ENCODE measurements at regions not wholly inside any gene's neighbourhood (a gene's known extent, or its start where the extent isn't known, plus 50 kb on each side); places are given as distances from the start of the nearest gene placed in this dataset.
A peak's percentile ranks its signal among the peaks of the same experiment; 100 is the strongest.

DNA sequence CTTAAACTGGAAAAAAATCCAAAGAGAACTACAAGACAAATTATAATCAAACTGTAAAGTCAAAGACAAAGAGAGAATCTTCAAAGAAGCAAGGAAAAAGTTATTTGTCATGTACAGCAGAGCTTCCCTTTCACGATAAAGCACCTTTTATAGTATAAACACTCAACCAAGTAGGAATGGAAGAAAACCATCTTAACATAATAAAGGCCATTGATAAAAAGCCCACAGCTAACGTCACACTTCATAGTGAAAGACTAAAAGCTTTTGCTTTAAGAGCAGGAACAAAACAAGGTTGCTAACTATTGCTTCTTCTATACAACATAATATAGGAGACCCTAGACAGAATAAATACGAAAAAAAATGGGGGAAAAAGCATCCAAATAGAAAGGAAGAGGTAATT is 595.7 kb upstream of the POU3F4 start:
- no peaks in the 10 kb centered on the region for H3K27me3 ChIP-seq (ENCODE audit: control insufficient read depth, insufficient read depth, low read length)
- H3K36me3 ChIP-seq (ENCODE audit: control insufficient read depth, insufficient read depth, low read length) = no peaks in the 10 kb centered on the region
- H3K9ac ChIP-seq (ENCODE audit: low read depth, low read length) = no peak overlapping the region
- no peaks in the 10 kb centered on the region for H3K4me1 ChIP-seq (ENCODE audit: control insufficient read depth, insufficient read depth, low read length)
- H3K4me3 ChIP-seq (ENCODE audit: low read depth, low read length) = no peak overlapping the region
- no peaks in the 10 kb centered on the region for H3K9me3 ChIP-seq (ENCODE audit: control insufficient read depth, insufficient read depth, low read length)

GRCh38 chrX:82934980-82935379 is 573.1 kb upstream of the POU3F4 start:
- H3K4me1 ChIP-seq (ENCODE audit: control insufficient read depth, insufficient read depth, low read length) = no peaks in the 10 kb centered on the region
- H3K9ac ChIP-seq (ENCODE audit: low read depth, low read length) = no peak overlapping the region
- no peak overlapping the region for H3K4me3 ChIP-seq (ENCODE audit: low read depth, low read length)
- no peaks in the 10 kb centered on the region for H3K27me3 ChIP-seq (ENCODE audit: control insufficient read depth, insufficient read depth, low read length)
- H3K36me3 ChIP-seq (ENCODE audit: control insufficient read depth, insufficient read depth, low read length) = no peaks in the 10 kb centered on the region
- H3K9me3 ChIP-seq (ENCODE audit: control insufficient read depth, insufficient read depth, low read length) = peaks cover 6% of the 10 kb centered on the region

- Histone ChIP-seq H3K36me3 (ENCODE audit: control insufficient read depth, insufficient read depth, low read length) (no peaks in the 10 kb centered on the region), H3K27me3 (ENCODE audit: control insufficient read depth, insufficient read depth, low read length) (no peaks in the 10 kb centered on the region), H3K4me3 (ENCODE audit: low read depth, low read length) (no peak overlapping the region)
These were observed 562.8 kb upstream of the POU3F4 start for GRCh38 chrX:82945332-82945731.

GRCh38 chrX:82961129-82961528 is 547.0 kb upstream of the POU3F4 start:
- H3K4me3 ChIP-seq (ENCODE audit: low read depth, low read length) = no peak overlapping the region

More at GRCh38 chrX:82945332-82945731, 562.8 kb upstream of the POU3F4 start:
- Histone ChIP-seq H3K9ac (ENCODE audit: low read depth, low read length) (no peak overlapping the region), H3K9me3 (ENCODE audit: control insufficient read depth, insufficient read depth, low read length) (no peaks in the 10 kb centered on the region), H3K4me1 (ENCODE audit: control insufficient read depth, insufficient read depth, low read length) (no peaks in the 10 kb centered on the region)

GRCh38 chrX:82973646-82974045 is 534.4 kb upstream of the POU3F4 start:
- no peaks in the 10 kb centered on the region for H3K4me1 ChIP-seq (ENCODE audit: control insufficient read depth, insufficient read depth, low read length)
- no peak overlapping the region for H3K9ac ChIP-seq (ENCODE audit: low read depth, low read length)
- H3K36me3 ChIP-seq (ENCODE audit: control insufficient read depth, insufficient read depth, low read length) = no peaks in the 10 kb centered on the region
- no peaks in the 10 kb centered on the region for H3K9me3 ChIP-seq (ENCODE audit: control insufficient read depth, insufficient read depth, low read length)
- no peaks in the 10 kb centered on the region for H3K27me3 ChIP-seq (ENCODE audit: control insufficient read depth, insufficient read depth, low read length)
- H3K4me3 ChIP-seq (ENCODE audit: low read depth, low read length) = peak overlapping the region; percentile 13

More at GRCh38 chrX:82961129-82961528, 547.0 kb upstream of the POU3F4 start:
- no peak overlapping the region for H3K9ac ChIP-seq (ENCODE audit: low read depth, low read length)
- no peaks in the 10 kb centered on the region for H3K4me1 ChIP-seq (ENCODE audit: control insufficient read depth, insufficient read depth, low read length)
- H3K36me3 ChIP-seq (ENCODE audit: control insufficient read depth, insufficient read depth, low read length) = no peaks in the 10 kb centered on the region
- no peaks in the 10 kb centered on the region for H3K9me3 ChIP-seq (ENCODE audit: control insufficient read depth, insufficient read depth, low read length)
- H3K27me3 ChIP-seq (ENCODE audit: control insufficient read depth, insufficient read depth, low read length) = no peaks in the 10 kb centered on the region

DNA sequence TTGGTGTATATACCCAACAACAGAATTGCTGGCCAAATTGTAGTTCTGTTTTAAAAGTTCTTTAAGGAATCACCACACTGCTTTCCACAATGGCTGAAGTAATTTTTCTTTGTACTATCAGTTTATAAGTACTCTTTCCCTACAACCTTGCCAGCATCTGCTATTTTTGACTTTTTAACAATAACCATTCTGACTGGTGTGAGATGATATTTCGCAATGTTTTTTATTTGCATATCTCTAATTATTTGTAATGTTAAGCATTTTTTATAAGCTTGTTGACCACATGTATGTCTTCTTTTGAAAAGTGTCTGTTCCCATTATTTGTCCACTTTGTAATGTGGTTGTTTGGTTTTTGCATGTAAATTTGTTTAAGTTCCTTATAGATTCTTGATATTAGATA is 509.9 kb upstream of the POU3F4 start:
- no peaks in the 10 kb centered on the region for H3K36me3 ChIP-seq (ENCODE audit: control insufficient read depth, insufficient read depth, low read length)
- no peaks in the 10 kb centered on the region for H3K27me3 ChIP-seq (ENCODE audit: control insufficient read depth, insufficient read depth, low read length)
- no peaks in the 10 kb centered on the region for H3K4me1 ChIP-seq (ENCODE audit: control insufficient read depth, insufficient read depth, low read length)
- H3K4me3 ChIP-seq (ENCODE audit: low read depth, low read length) = no peak overlapping the region
- H3K9me3 ChIP-seq (ENCODE audit: control insufficient read depth, insufficient read depth, low read length) = no peaks in the 10 kb centered on the region
- H3K9ac ChIP-seq (ENCODE audit: low read depth, low read length) = no peak overlapping the region

- no peaks in the 10 kb centered on the region for H3K4me1 ChIP-seq (ENCODE audit: control insufficient read depth, insufficient read depth, low read length)
These were observed 504.1 kb upstream of the POU3F4 start for GRCh38 chrX:83004012-83004411.

DNA sequence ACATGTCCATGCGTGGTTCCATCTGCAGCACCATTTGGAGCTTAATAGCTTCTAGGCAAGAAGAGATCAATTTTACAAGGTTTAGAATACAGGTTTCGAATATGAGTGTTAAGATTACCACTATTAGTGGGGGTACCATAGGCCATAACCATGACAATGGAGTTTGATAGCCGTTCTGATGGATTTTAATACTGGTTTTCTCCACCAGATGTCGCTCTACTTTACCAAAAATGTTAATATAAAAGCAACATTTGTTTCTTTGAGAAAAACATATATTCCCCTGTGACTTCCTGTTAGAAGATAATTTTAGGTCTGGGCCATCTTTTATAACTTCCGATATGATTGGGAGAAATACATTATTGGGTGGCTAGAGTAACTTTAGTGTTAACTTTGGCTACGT is 499.7 kb upstream of the POU3F4 start:
- H3K9me3 ChIP-seq (ENCODE audit: control insufficient read depth, insufficient read depth, low read length) = peaks cover 5% of the 10 kb centered on the region
- no peaks in the 10 kb centered on the region for H3K36me3 ChIP-seq (ENCODE audit: control insufficient read depth, insufficient read depth, low read length)
- no peaks in the 10 kb centered on the region for H3K27me3 ChIP-seq (ENCODE audit: control insufficient read depth, insufficient read depth, low read length)
- no peak overlapping the region for H3K4me3 ChIP-seq (ENCODE audit: low read depth, low read length)
- H3K4me1 ChIP-seq (ENCODE audit: control insufficient read depth, insufficient read depth, low read length) = no peaks in the 10 kb centered on the region
- H3K9ac ChIP-seq (ENCODE audit: low read depth, low read length) = no peak overlapping the region

More at GRCh38 chrX:83004012-83004411, 504.1 kb upstream of the POU3F4 start:
- Histone ChIP-seq H3K4me3 (ENCODE audit: low read depth, low read length) (no peak overlapping the region), H3K9me3 (ENCODE audit: control insufficient read depth, insufficient read depth, low read length) (peaks cover 5% of the 10 kb centered on the region), H3K9ac (ENCODE audit: low read depth, low read length) (no peak overlapping the region), H3K27me3 (ENCODE audit: control insufficient read depth, insufficient read depth, low read length) (no peaks in the 10 kb centered on the region), H3K36me3 (ENCODE audit: control insufficient read depth, insufficient read depth, low read length) (no peaks in the 10 kb centered on the region)

GRCh38 chrX:83019258-83019657 is 488.8 kb upstream of the POU3F4 start:
- H3K9ac ChIP-seq (ENCODE audit: low read depth, low read length) = no peak overlapping the region
- no peaks in the 10 kb centered on the region for H3K36me3 ChIP-seq (ENCODE audit: control insufficient read depth, insufficient read depth, low read length)
- H3K9me3 ChIP-seq (ENCODE audit: control insufficient read depth, insufficient read depth, low read length) = peaks cover 3% of the 10 kb centered on the region
- no peaks in the 10 kb centered on the region for H3K4me1 ChIP-seq (ENCODE audit: control insufficient read depth, insufficient read depth, low read length)
- H3K27me3 ChIP-seq (ENCODE audit: control insufficient read depth, insufficient read depth, low read length) = no peaks in the 10 kb centered on the region
- no peak overlapping the region for H3K4me3 ChIP-seq (ENCODE audit: low read depth, low read length)

DNA sequence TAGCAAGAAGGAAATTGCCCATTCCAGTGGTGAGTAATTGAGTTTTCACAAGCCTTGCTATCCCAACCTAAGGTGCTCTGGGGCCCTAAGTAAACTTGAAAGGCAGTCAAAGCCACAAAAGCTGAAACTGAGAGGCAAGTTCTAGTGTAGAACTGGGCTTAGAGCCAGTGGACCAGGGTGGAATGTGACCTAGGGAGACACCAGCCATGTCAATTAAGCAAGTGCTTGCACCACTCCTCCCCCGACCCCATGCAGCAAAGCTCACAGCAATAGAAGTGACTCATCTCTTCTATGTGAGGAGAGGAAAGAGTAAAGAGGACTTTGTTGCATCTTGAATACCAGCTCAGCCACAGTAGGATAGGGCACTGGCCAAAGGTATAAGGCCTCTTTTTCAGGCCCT is 486.1 kb upstream of the POU3F4 start:
- peaks cover 3% of the 10 kb centered on the region for H3K9me3 ChIP-seq (ENCODE audit: control insufficient read depth, insufficient read depth, low read length)
- no peaks in the 10 kb centered on the region for H3K4me1 ChIP-seq (ENCODE audit: control insufficient read depth, insufficient read depth, low read length)
- no peaks in the 10 kb centered on the region for H3K36me3 ChIP-seq (ENCODE audit: control insufficient read depth, insufficient read depth, low read length)
- no peaks in the 10 kb centered on the region for H3K27me3 ChIP-seq (ENCODE audit: control insufficient read depth, insufficient read depth, low read length)
- H3K9ac ChIP-seq (ENCODE audit: low read depth, low read length) = no peak overlapping the region
- H3K4me3 ChIP-seq (ENCODE audit: low read depth, low read length) = no peak overlapping the region
